Parathyroid adenoma (tissue), 2 donors: ENCODE measurements at regions not wholly inside any gene's neighbourhood (a gene's known extent, or its start where the extent isn't known, plus 50 kb on each side); places are given as distances from the start of the nearest gene placed in this dataset.

Source experiments
- H2AFZ ChIP-seq: fragments of 300-600 bp; sonication (generic); one replicate; pipeline ENCODE4 v1.7.0; 2017; ENCODE audit warnings: antibody characterized with exemption, mild to moderate bottlenecking
- H3K27ac ChIP-seq: fragments of 300-600 bp; sonication (generic); one replicate; pipeline ENCODE4 v1.7.0; 2017
- H3K27me3 ChIP-seq: fragments of 300-600 bp; sonication (generic); one replicate; pipeline ENCODE4 v1.7.0; 2017; ENCODE audit warnings: low read length; ENCODE audit not compliant: control insufficient read depth, insufficient read depth
- H3K36me3 ChIP-seq: fragments of 300-600 bp; sonication (generic); one replicate; pipeline ENCODE4 v1.7.0; 2017; ENCODE audit warnings: low read length; ENCODE audit not compliant: control insufficient read depth, insufficient read depth
- H3K4me1 ChIP-seq: fragments of 300-600 bp; sonication (generic); one replicate; pipeline ENCODE4 v1.7.0; 2017; ENCODE audit warnings: control low read depth
- H3K4me2 ChIP-seq: fragments of 300-600 bp; sonication (generic); one replicate; pipeline ENCODE4 v1.7.0; 2017; ENCODE audit warnings: low read length
- H3K4me3 ChIP-seq: fragments of 300-600 bp; sonication (generic); one replicate; pipeline ENCODE4 v1.7.0; 2017; ENCODE audit warnings: low read depth, low read length
- H3K79me2 ChIP-seq: fragments of 300-600 bp; sonication (generic); one replicate; pipeline ENCODE4 v1.7.0; 2017; ENCODE audit warnings: control low read depth
- H3K9ac ChIP-seq: fragments of 300-600 bp; sonication (generic); one replicate; pipeline ENCODE4 v1.7.0; 2017; ENCODE audit warnings: mild to moderate bottlenecking
- H3K9me3 ChIP-seq: fragments of 300-600 bp; sonication (generic); one replicate; pipeline ENCODE4 v1.7.0; 2017; ENCODE audit warnings: low read length; ENCODE audit not compliant: control insufficient read depth
- TF ChIP-seq, protein P1 (sequence below): fragments of 300-600 bp; sonication (generic); IDR thresholded peaks from one replicate; pipeline ENCODE4 v1.7.0; 2017; ENCODE audit warnings: antibody characterized with exemption, mild to moderate bottlenecking
- donor health status: primary hyperparathyroidism.

DNA sequence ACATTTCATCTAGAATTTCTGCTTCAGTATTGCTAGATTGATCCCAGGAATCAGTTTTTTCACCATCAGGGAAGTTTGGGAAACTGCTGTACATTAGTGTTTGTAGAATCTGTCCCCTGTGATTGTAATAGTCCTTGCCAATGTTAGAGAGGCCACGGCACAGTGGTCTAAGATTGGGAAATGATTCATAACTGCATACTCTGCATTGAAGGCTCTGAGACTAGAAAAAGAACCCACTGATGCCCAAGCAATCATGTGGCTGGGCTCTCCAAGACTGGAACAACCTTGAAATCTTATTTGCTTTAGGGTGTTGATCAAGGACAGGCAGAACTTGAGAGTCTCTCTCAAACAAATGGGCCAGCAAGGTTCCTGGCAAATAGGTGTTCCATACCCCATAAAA is 245.6 kb upstream of the LRTM1 start:
- Histone ChIP-seq H3K9me3 (no peaks in the 10 kb centered on the region), H3K9ac (no peak overlapping the region), H3K79me2 (no peaks in the 10 kb centered on the region), H3K4me1 (no peaks in the 10 kb centered on the region), H3K27ac (no peak overlapping the region), H2AFZ (no peak overlapping the region), H3K27me3 (no peaks in the 10 kb centered on the region), H3K4me2 (no peak overlapping the region), H3K36me3 (no peaks in the 10 kb centered on the region), H3K4me3 (no peak overlapping the region)
- TF ChIP-seq, protein P1, sequence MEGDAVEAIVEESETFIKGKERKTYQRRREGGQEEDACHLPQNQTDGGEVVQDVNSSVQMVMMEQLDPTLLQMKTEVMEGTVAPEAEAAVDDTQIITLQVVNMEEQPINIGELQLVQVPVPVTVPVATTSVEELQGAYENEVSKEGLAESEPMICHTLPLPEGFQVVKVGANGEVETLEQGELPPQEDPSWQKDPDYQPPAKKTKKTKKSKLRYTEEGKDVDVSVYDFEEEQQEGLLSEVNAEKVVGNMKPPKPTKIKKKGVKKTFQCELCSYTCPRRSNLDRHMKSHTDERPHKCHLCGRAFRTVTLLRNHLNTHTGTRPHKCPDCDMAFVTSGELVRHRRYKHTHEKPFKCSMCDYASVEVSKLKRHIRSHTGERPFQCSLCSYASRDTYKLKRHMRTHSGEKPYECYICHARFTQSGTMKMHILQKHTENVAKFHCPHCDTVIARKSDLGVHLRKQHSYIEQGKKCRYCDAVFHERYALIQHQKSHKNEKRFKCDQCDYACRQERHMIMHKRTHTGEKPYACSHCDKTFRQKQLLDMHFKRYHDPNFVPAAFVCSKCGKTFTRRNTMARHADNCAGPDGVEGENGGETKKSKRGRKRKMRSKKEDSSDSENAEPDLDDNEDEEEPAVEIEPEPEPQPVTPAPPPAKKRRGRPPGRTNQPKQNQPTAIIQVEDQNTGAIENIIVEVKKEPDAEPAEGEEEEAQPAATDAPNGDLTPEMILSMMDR: no peak

DNA sequence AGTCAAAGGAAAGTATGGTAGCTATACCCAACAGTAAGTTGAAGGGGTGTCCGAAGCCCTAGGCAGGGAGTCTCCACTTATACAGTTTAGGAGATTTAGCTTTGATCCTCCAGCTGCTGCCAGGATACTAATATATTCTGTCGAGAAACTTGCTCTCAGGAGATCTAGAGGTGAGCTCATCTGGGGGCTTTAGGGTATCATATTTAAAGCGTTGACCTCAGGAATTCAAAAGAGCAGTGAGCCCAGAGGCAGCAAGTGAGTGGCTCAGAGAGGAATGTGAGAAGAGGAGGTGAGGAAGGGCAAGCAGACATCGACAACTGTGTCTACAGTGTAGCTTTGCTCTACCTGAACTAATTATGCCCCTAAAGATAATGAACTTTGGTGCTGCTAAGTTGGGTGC is 245.1 kb upstream of the LRTM1 start:
- Histone ChIP-seq H3K36me3 (no peaks in the 10 kb centered on the region), H3K9me3 (no peaks in the 10 kb centered on the region), H3K4me2 (no peak overlapping the region), H3K27me3 (no peaks in the 10 kb centered on the region), H3K79me2 (no peaks in the 10 kb centered on the region), H3K27ac (no peak overlapping the region), H2AFZ (no peak overlapping the region), H3K4me3 (no peak overlapping the region), H3K4me1 (no peaks in the 10 kb centered on the region), H3K9ac (no peak overlapping the region)
- TF ChIP-seq, protein P1: no peak

DNA sequence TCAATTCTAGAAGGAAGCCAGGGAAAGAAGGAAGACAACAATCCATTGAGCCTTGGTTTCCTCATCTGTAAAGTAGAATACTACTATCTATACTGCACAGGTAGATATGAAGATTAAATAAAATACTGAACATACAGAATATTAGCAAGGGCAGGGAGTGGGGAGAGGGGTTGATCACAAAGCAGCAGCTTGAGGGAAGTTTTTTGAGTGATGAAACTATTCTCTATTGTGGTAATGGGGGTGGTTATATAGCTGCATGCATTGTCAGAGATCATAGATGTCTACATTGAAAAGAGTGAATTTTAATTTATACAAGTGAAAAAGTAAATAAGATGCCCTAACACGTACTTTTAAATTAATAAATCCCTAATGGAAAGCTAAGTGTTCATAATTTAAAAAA is 242.6 kb upstream of the LRTM1 start:
- H3K27me3 ChIP-seq: no peaks in the 10 kb centered on the region
- H3K36me3 ChIP-seq: no peaks in the 10 kb centered on the region
- H3K9me3 ChIP-seq: no peaks in the 10 kb centered on the region
- no peak overlapping the region for H3K4me2 ChIP-seq
- TF ChIP-seq, protein P1: no peak
- H3K27ac ChIP-seq: no peak overlapping the region
- no peak overlapping the region for H2AFZ ChIP-seq
- H3K4me3 ChIP-seq: no peak overlapping the region
- H3K79me2 ChIP-seq: no peaks in the 10 kb centered on the region
- no peaks in the 10 kb centered on the region for H3K4me1 ChIP-seq
- no peak overlapping the region for H3K9ac ChIP-seq

DNA sequence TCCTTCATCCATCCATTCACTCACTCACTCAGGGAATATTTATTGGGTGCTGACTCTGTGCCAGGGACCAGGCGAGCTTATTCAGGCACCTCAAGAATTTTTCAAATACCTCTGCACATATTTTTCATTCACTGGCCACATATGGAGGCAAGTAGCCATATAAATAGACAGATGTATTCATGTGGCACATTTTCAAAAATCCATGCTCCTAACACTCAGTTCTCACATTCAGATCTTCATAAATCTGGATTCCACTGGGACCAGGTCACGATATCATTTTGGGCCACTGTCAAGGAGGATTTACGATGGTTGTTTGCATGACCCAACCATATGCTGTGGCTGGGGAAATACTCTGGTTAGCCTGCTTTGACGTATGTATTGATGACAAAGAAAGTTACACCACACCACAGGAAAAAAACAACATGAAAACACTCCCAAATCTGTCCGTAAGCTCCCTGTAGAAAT is 241.8 kb upstream of the LRTM1 start:
- no peak overlapping the region for H3K4me2 ChIP-seq
- H3K36me3 ChIP-seq: no peaks in the 10 kb centered on the region
- no peaks in the 10 kb centered on the region for H3K4me1 ChIP-seq
- TF ChIP-seq, protein P1: no peak
- no peak overlapping the region for H3K9ac ChIP-seq
- no peaks in the 10 kb centered on the region for H3K79me2 ChIP-seq
- no peaks in the 10 kb centered on the region for H3K9me3 ChIP-seq
- no peaks in the 10 kb centered on the region for H3K27me3 ChIP-seq
- no peak overlapping the region for H3K4me3 ChIP-seq
- no peak overlapping the region for H2AFZ ChIP-seq
- H3K27ac ChIP-seq: no peak overlapping the region

DNA sequence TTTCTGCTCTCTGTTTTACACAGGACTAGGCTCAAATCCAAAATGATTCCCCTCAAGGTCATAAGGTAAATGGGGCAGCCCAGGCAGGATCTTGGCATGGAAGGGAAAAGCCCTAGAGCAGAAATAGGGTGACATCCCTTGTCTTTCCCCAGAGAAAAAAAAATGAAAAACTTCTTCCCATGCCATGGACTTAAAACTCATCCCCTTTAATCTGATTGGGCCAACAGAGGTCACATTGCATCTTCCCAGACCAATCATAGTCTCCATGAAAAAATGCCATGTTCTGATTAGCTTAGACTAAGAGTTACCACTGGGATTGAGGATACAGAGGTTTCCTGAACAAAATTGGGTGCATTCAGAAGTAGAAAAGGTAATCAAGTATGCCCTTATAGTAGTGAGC is 241.3 kb upstream of the LRTM1 start:
- TF ChIP-seq, protein P1: no peak
- H3K79me2 ChIP-seq: no peaks in the 10 kb centered on the region

More for the DNA sequence above, 241.3 kb upstream of the LRTM1 start:
- Histone ChIP-seq H3K27me3 (no peaks in the 10 kb centered on the region), H3K27ac (no peak overlapping the region), H3K9me3 (no peaks in the 10 kb centered on the region), H3K9ac (no peak overlapping the region), H3K4me3 (no peak overlapping the region), H3K4me1 (no peaks in the 10 kb centered on the region), H2AFZ (no peak overlapping the region), H3K36me3 (no peaks in the 10 kb centered on the region), H3K4me2 (no peak overlapping the region)
